IPS-20b (cell line): ENCODE measurements at regions not wholly inside any gene's neighbourhood (a gene's known extent, or its start where the extent isn't known, plus 50 kb on each side); places are given as distances from the start of the nearest gene placed in this dataset.
"Not testable (repeated sequence)": the region's sequence is repeated elsewhere in the genome, so short reads cannot be mapped to it uniquely, and the experiment has no call there.

Source experiments
- H3K27ac ChIP-seq: one replicate; pipeline ENCODE4 v1.5.1; 2013; ENCODE audit warnings: low read length
- H3K27me3 ChIP-seq: 2 replicates; pipeline ENCODE4 v1.6.1; 2013; ENCODE audit warnings: mild to moderate bottlenecking, low read length, inconsistent platforms; ENCODE audit not compliant: insufficient read depth
- H3K36me3 ChIP-seq: 2 replicates; pipeline ENCODE4 v1.6.1; 2013; ENCODE audit warnings: low read depth, mild to moderate bottlenecking, inconsistent platforms, low read length, moderate library complexity; ENCODE audit not compliant: insufficient read depth
- H3K4me1 ChIP-seq: 2 replicates; pipeline ENCODE4 v1.6.1; 2013; ENCODE audit warnings: mild to moderate bottlenecking, control low read depth, inconsistent platforms, low read length, moderate library complexity; ENCODE audit not compliant: insufficient read depth
- H3K4me3 ChIP-seq: 2 replicates; pipeline ENCODE4 v1.5.1; 2013; ENCODE audit warnings: mild to moderate bottlenecking, low read length, inconsistent platforms
- H3K9ac ChIP-seq: 2 replicates; pipeline ENCODE4 v1.6.1; 2013; ENCODE audit warnings: low read depth, mild to moderate bottlenecking, inconsistent platforms, low read length, moderate library complexity
- H3K9me3 ChIP-seq: 2 replicates; pipeline ENCODE4 v1.6.1; 2013; ENCODE audit warnings: mild to moderate bottlenecking, low read depth, low read length, inconsistent platforms; ENCODE audit not compliant: insufficient read depth

GRCh38 chr2:207427986-207428385, 101.8 kb upstream of the CREB1 start:
- no peaks in the 10 kb centered on the region for H3K9me3 ChIP-seq
- H3K27me3 ChIP-seq = no peaks in the 10 kb centered on the region
- no peak overlapping the region for H3K4me3 ChIP-seq

GRCh38 chr2:207428573-207428972, 101.2 kb upstream of the CREB1 start:
- Histone ChIP-seq H3K4me3 (no peak overlapping the region), H3K9ac (no peak overlapping the region), H3K4me1 (no peaks in the 10 kb centered on the region), H3K9me3 (no peaks in the 10 kb centered on the region), H3K27me3 (no peaks in the 10 kb centered on the region), H3K27ac (no peak overlapping the region), H3K36me3 (no peaks in the 10 kb centered on the region)

More at GRCh38 chr2:207427986-207428385, 101.8 kb upstream of the CREB1 start:
- Histone ChIP-seq H3K9ac (no peak overlapping the region), H3K36me3 (no peaks in the 10 kb centered on the region), H3K4me1 (no peaks in the 10 kb centered on the region), H3K27ac (no peak overlapping the region)

- no peaks in the 10 kb centered on the region for H3K4me1 ChIP-seq
- no peaks in the 10 kb centered on the region for H3K36me3 ChIP-seq
- no peak overlapping the region for H3K27ac ChIP-seq
- no peak overlapping the region for H3K4me3 ChIP-seq
- H3K9me3 ChIP-seq = no peaks in the 10 kb centered on the region
- H3K27me3 ChIP-seq = no peaks in the 10 kb centered on the region
- H3K9ac ChIP-seq = no peak overlapping the region
Observed at GRCh38 chr2:207432453-207432852, 97.3 kb upstream of the CREB1 start.

GRCh38 chr2:207434306-207434705, 95.5 kb upstream of the CREB1 start:
- Histone ChIP-seq H3K27me3 (no peaks in the 10 kb centered on the region), H3K36me3 (no peaks in the 10 kb centered on the region), H3K9ac (no peak overlapping the region), H3K4me3 (no peak overlapping the region), H3K4me1 (no peaks in the 10 kb centered on the region), H3K27ac (no peak overlapping the region), H3K9me3 (no peaks in the 10 kb centered on the region)

GRCh38 chr2:207434899-207435465, 94.8 kb upstream of the CREB1 start:
- no peak overlapping the region for H3K4me3 ChIP-seq
- no peaks in the 10 kb centered on the region for H3K9me3 ChIP-seq
- no peak overlapping the region for H3K9ac ChIP-seq
- H3K4me1 ChIP-seq = no peaks in the 10 kb centered on the region
- no peaks in the 10 kb centered on the region for H3K36me3 ChIP-seq
- no peaks in the 10 kb centered on the region for H3K27me3 ChIP-seq
- H3K27ac ChIP-seq = no peak overlapping the region

GRCh38 chr2:207437136-207437523, 92.6 kb upstream of the CREB1 start:
- no peaks in the 10 kb centered on the region for H3K4me1 ChIP-seq

GRCh38 chr2:207437524-207438143, 92.1 kb upstream of the CREB1 start:
- no peaks in the 10 kb centered on the region for H3K36me3 ChIP-seq
- H3K4me3 ChIP-seq = no peak overlapping the region
- no peaks in the 10 kb centered on the region for H3K27me3 ChIP-seq
- no peaks in the 10 kb centered on the region for H3K4me1 ChIP-seq
- H3K9me3 ChIP-seq = no peaks in the 10 kb centered on the region
- no peak overlapping the region for H3K9ac ChIP-seq
- no peak overlapping the region for H3K27ac ChIP-seq

More at GRCh38 chr2:207437136-207437523, 92.6 kb upstream of the CREB1 start:
- H3K36me3 ChIP-seq = no peaks in the 10 kb centered on the region
- H3K9me3 ChIP-seq = no peaks in the 10 kb centered on the region
- no peak overlapping the region for H3K9ac ChIP-seq
- H3K27ac ChIP-seq = no peak overlapping the region
- no peaks in the 10 kb centered on the region for H3K27me3 ChIP-seq
- no peak overlapping the region for H3K4me3 ChIP-seq

- no peaks in the 10 kb centered on the region for H3K27me3 ChIP-seq
- H3K36me3 ChIP-seq = no peaks in the 10 kb centered on the region
- H3K9me3 ChIP-seq = no peaks in the 10 kb centered on the region
- H3K4me3 ChIP-seq = no peak overlapping the region
- no peak overlapping the region for H3K9ac ChIP-seq
- no peaks in the 10 kb centered on the region for H3K4me1 ChIP-seq
- no peak overlapping the region for H3K27ac ChIP-seq
Observed at GRCh38 chr2:207438414-207439126, 91.2 kb upstream of the CREB1 start.

GRCh38 chr2:207439881-207440280, 89.9 kb upstream of the CREB1 start:
- H3K9ac ChIP-seq, H3K4me1 ChIP-seq, H3K4me3 ChIP-seq, H3K27ac ChIP-seq, H3K27me3 ChIP-seq, H3K36me3 ChIP-seq, H3K9me3 ChIP-seq: not testable (repeated sequence)

GRCh38 chr2:207444756-207445155, 85.0 kb upstream of the CREB1 start:
- H3K36me3 ChIP-seq = no peaks in the 10 kb centered on the region
- H3K4me1 ChIP-seq = peaks cover 9% of the 10 kb centered on the region; the same call in 1 of the 2 replicates
- H3K27ac ChIP-seq = no peak overlapping the region
- H3K4me3 ChIP-seq = no peak overlapping the region
- no peaks in the 10 kb centered on the region for H3K9me3 ChIP-seq
- H3K27me3 ChIP-seq = no peaks in the 10 kb centered on the region
- no peak overlapping the region for H3K9ac ChIP-seq

- Histone ChIP-seq H3K4me3 (no peak overlapping the region), H3K9me3 (no peaks in the 10 kb centered on the region), H3K9ac (no peak overlapping the region), H3K4me1 (peaks cover 24% of the 10 kb centered on the region; the same call in 1 of the 2 replicates), H3K27ac (no peak overlapping the region), H3K36me3 (no peaks in the 10 kb centered on the region), H3K27me3 (no peaks in the 10 kb centered on the region)
Observed at GRCh38 chr2:207446653-207447052, 83.1 kb upstream of the CREB1 start.

- H3K9me3 ChIP-seq = no peaks in the 10 kb centered on the region
- no peaks in the 10 kb centered on the region for H3K36me3 ChIP-seq
- no peak overlapping the region for H3K27ac ChIP-seq
- H3K9ac ChIP-seq = no peak overlapping the region
- no peak overlapping the region for H3K4me3 ChIP-seq
- peaks cover 24% of the 10 kb centered on the region; the same call in 1 of the 2 replicates for H3K4me1 ChIP-seq
- no peaks in the 10 kb centered on the region for H3K27me3 ChIP-seq
Observed at GRCh38 chr2:207448006-207448405, 81.8 kb upstream of the CREB1 start.
